HepG2 (cell line): ENCODE measurements at regions not wholly inside any gene's neighbourhood (a gene's known extent, or its start where the extent isn't known, plus 50 kb on each side); places are given as distances from the start of the nearest gene placed in this dataset.

Source experiments
- ATF2 ChIP-seq: sonication (generic); formaldehyde crosslinking; IDR thresholded peaks from 2 replicates; pipeline ENCODE4 v1.4.0; 2020; ENCODE audit warnings: missing genetic modification reagents
- BATF2 ChIP-seq: sonication (generic); formaldehyde crosslinking; IDR thresholded peaks from 2 replicates; pipeline ENCODE4 v1.8.0; 2022; ENCODE audit warnings: mild to moderate bottlenecking, missing genetic modification reagents, moderate library complexity
- EEA1 ChIP-seq: sonication (generic); formaldehyde crosslinking; IDR thresholded peaks from 2 replicates; pipeline ENCODE4 v1.5.1; 2020; ENCODE audit warnings: mild to moderate bottlenecking, missing genetic modification reagents, borderline replicate concordance
- ETV6 ChIP-seq: sonication (generic); formaldehyde crosslinking; conservative IDR thresholded peaks from 2 replicates; pipeline ENCODE4 v1.4.0; 2020; ENCODE audit warnings: missing genetic modification reagents
- FOSL2 ChIP-seq: sonication (generic); formaldehyde crosslinking; IDR thresholded peaks from 2 replicates; pipeline ENCODE4 v1.4.0; 2020; ENCODE audit warnings: missing genetic modification reagents
- FOXO1 ChIP-seq: sonication (generic); formaldehyde crosslinking; IDR thresholded peaks from 2 replicates; pipeline ENCODE4 v1.4.0; 2020; ENCODE audit warnings: missing genetic modification reagents
- HNF4G ChIP-seq, 2 experiments: sonication (generic) in 1 of 2; formaldehyde crosslinking in 1 of 2; IDR thresholded peaks; 2 replicates each; pipeline versions ENCODE4 v1.4.0 to v1.6.1; 2011 to 2020; ENCODE audit warnings: borderline replicate concordance in 2 of 2, low read depth in 2 of 2, mild to moderate bottlenecking in 2 of 2, low read length in 1 of 2, missing genetic modification reagents in 1 of 2, moderate library complexity in 1 of 2
- HOMEZ ChIP-seq: IDR thresholded peaks from 2 replicates; pipeline ENCODE4 v1.6.1; 2016; ENCODE audit warnings: low read depth
- IRF2 ChIP-seq: IDR thresholded peaks from 2 replicates; pipeline ENCODE4 v1.6.1; 2018; ENCODE audit warnings: missing genetic modification reagents, missing compliant biosample characterization
- KLF16 ChIP-seq, 2 experiments: sonication (generic) in 1 of 2; formaldehyde crosslinking in 1 of 2; IDR thresholded peaks; 2 replicates each; pipeline versions ENCODE4 v1.6.1 to v1.8.0; 2016 to 2023; ENCODE audit warnings: missing genetic modification reagents in 2 of 2, missing compliant biosample characterization in 1 of 2
- MEIS2 ChIP-seq: sonication (generic); formaldehyde crosslinking; IDR thresholded peaks from 2 replicates; pipeline ENCODE4 v1.9.0; 2021; ENCODE audit warnings: mild to moderate bottlenecking, missing genetic modification reagents
- MIER3 ChIP-seq: IDR thresholded peaks from 2 replicates; pipeline ENCODE4 v1.6.1; 2016; ENCODE audit warnings: missing compliant biosample characterization, borderline replicate concordance
- NCOA2 ChIP-seq: sonication (generic); formaldehyde crosslinking; IDR thresholded peaks from 2 replicates; pipeline ENCODE4 v1.8.0; 2022; ENCODE audit warnings: inconsistent platforms
- PHF21A ChIP-seq: sonication (generic); formaldehyde crosslinking; IDR thresholded peaks from 2 replicates; pipeline ENCODE4 v1.5.0; 2020; ENCODE audit warnings: mild to moderate bottlenecking, missing genetic modification reagents
- PREB ChIP-seq: sonication (generic); formaldehyde crosslinking; IDR thresholded peaks from 2 replicates; pipeline ENCODE4 v1.4.0; 2020; ENCODE audit warnings: missing genetic modification reagents
- RXRA ChIP-seq: sonication (generic); formaldehyde crosslinking; IDR thresholded peaks from 2 replicates; pipeline ENCODE4 v1.5.1; 2020; ENCODE audit warnings: missing genetic modification reagents
- TCF12 ChIP-seq, 2 experiments: fragments of 450-650 bp in 1 of 2; sonication (generic) in 1 of 2; formaldehyde crosslinking in 1 of 2; IDR thresholded peaks; 2 replicates each; pipeline versions ENCODE4 v1.6.1 to v1.8.0; 2017 to 2022; ENCODE audit warnings: antibody characterized with exemption in 1 of 2, mild to moderate bottlenecking in 1 of 2, missing genetic modification reagents in 1 of 2, moderate library complexity in 1 of 2
- ZNF512B ChIP-seq: sonication (generic); formaldehyde crosslinking; IDR thresholded peaks from 2 replicates; pipeline ENCODE4 v1.5.1; 2020; ENCODE audit warnings: missing genetic modification reagents, mild to moderate bottlenecking, borderline replicate concordance
- ZNF513 ChIP-seq: sonication (generic); formaldehyde crosslinking; conservative IDR thresholded peaks from 2 replicates; pipeline ENCODE4 v1.5.0; 2020; ENCODE audit warnings: missing genetic modification reagents
- ZNF777 ChIP-seq: sonication (generic); formaldehyde crosslinking; IDR thresholded peaks from 2 replicates; pipeline ENCODE4 v1.4.0; 2020; ENCODE audit warnings: missing genetic modification reagents

GRCh38 chr17:31598921-31599571, 207.6 kb downstream of the RAB11FIP4 start (continued):
- TF ChIP-seq PREB (CRISPR knock-in tag) (no peak), PHF21A (peak; percentile 40; the same call in 1 of the 2 replicates), ETV6 (CRISPR knock-in tag) (no peak), MEIS2 (CRISPR knock-in tag) (no peak), HOMEZ (CRISPR knock-in tag) (peak; percentile 25; the same call in 1 of the 2 replicates), ZNF513 (CRISPR knock-in tag) (no peak), TCF12 (IDR thresholded peaks at IDR 0.05) (no peak), TCF12 (CRISPR knock-in tag; IDR thresholded peaks at IDR 0.05) (no peak), EEA1 (CRISPR knock-in tag) (0 out of 2 replicates have a peak, but pooled peaks have one; percentile 41), RXRA (0 out of 2 replicates have a peak, but pooled peaks have one; percentile 20), FOSL2 (CRISPR knock-in tag) (peak; percentile 60; the same call in 1 of the 2 replicates), KLF16 (CRISPR knock-in tag; IDR thresholded peaks at IDR 0.05) (no peak), ZNF777 (CRISPR knock-in tag) (no peak), HNF4G (IDR thresholded peaks at IDR 0.05; ENCODE audit: borderline replicate concordance, low read depth, low read length) (0 out of 2 replicates have a peak, but pooled peaks have one; percentile 16), HNF4G (CRISPR knock-in tag; IDR thresholded peaks at IDR 0.05; ENCODE audit: borderline replicate concordance, low read depth) (peak; percentile 18; the same call in 1 of the 2 replicates), BATF2 (CRISPR knock-in tag) (no peak), NCOA2 (CRISPR knock-in tag) (no peak), MIER3 (CRISPR knock-in tag) (no peak), ZNF512B (CRISPR knock-in tag) (0 out of 2 replicates have a peak, but pooled peaks have one; percentile 21), IRF2 (no peak), ATF2 (peak; percentile 99), FOXO1 (CRISPR knock-in tag) (peak; percentile 45; the same call in 1 of the 2 replicates)
